H9 (cell line): ENCODE measurements at regions not wholly inside any gene's neighbourhood (a gene's known extent, or its start where the extent isn't known, plus 50 kb on each side); places are given as distances from the start of the nearest gene placed in this dataset.

Experiments
- DNase-seq: peaks from one replicate; pipeline ENCODE4 v3.0.0-alpha.2; 2017
- H2AFZ ChIP-seq: one replicate; pipeline ENCODE4 v1.6.1; 2013; ENCODE audit warnings: mild to moderate bottlenecking, low read length, control low read depth, moderate library complexity
- H2AK5ac ChIP-seq: 2 replicates; pipeline ENCODE4 v1.6.1; 2013; ENCODE audit warnings: low read length, control low read depth, mixed read lengths; ENCODE audit not compliant: insufficient read length
- H2BK120ac ChIP-seq: one replicate; pipeline ENCODE4 v1.6.1; 2013; ENCODE audit warnings: low read depth, mild to moderate bottlenecking, low read length, control low read depth, inconsistent platforms; ENCODE audit not compliant: poor library complexity, severe bottlenecking
- H2BK12ac ChIP-seq: 2 replicates; pipeline ENCODE4 v1.6.1; 2013; ENCODE audit warnings: low read length, control low read depth, mixed read lengths, low read depth; ENCODE audit not compliant: insufficient read length
- H2BK15ac ChIP-seq: 2 replicates; pipeline ENCODE4 v1.6.1; 2013; ENCODE audit warnings: low read depth, low read length, control low read depth
- H2BK20ac ChIP-seq: one replicate; pipeline ENCODE4 v1.6.1; 2013; ENCODE audit warnings: low read depth, mild to moderate bottlenecking, low read length, control low read depth, inconsistent platforms; ENCODE audit not compliant: poor library complexity, severe bottlenecking
- H2BK5ac ChIP-seq: 2 replicates; pipeline ENCODE4 v1.6.1; 2013; ENCODE audit warnings: low read length, control low read depth, mixed read lengths; ENCODE audit not compliant: insufficient read length
- H3K14ac ChIP-seq: 2 replicates; pipeline ENCODE4 v1.6.1; 2013; ENCODE audit warnings: low read length, control low read depth; ENCODE audit not compliant: insufficient read depth
- H3K18ac ChIP-seq: 2 replicates; pipeline ENCODE4 v1.6.1; 2013; ENCODE audit warnings: low read depth, mild to moderate bottlenecking, mixed read lengths, low read length, control low read depth; ENCODE audit not compliant: insufficient read length
- H3K23ac ChIP-seq: 2 replicates; pipeline ENCODE4 v1.6.1; 2013; ENCODE audit warnings: low read length, control low read depth, mixed read lengths, low read depth; ENCODE audit not compliant: insufficient read length
- H3K23me2 ChIP-seq: 2 replicates; pipeline ENCODE4 v1.6.1; 2013; ENCODE audit warnings: low read depth, mild to moderate bottlenecking, mixed read lengths, low read length, control low read depth; ENCODE audit not compliant: insufficient read length, poor library complexity, severe bottlenecking
- H3K27ac ChIP-seq: 2 replicates; pipeline ENCODE4 v1.5.1; 2013; ENCODE audit warnings: low read length, control low read depth, mixed read lengths, low read depth; ENCODE audit not compliant: insufficient read length
- H3K27me3 ChIP-seq: 2 replicates; pipeline ENCODE4 v1.6.1; 2013; ENCODE audit warnings: low read length, control low read depth, inconsistent platforms; ENCODE audit not compliant: insufficient read depth
- H3K4ac ChIP-seq: 2 replicates; pipeline ENCODE4 v1.6.1; 2013; ENCODE audit warnings: low read depth, mild to moderate bottlenecking, control low read depth, inconsistent platforms, low read length, moderate library complexity
- H3K4me1 ChIP-seq: 2 replicates; pipeline ENCODE4 v1.6.1; 2013; ENCODE audit warnings: low read length, control low read depth, inconsistent platforms; ENCODE audit not compliant: insufficient read depth
- H3K4me2 ChIP-seq: 2 replicates; pipeline ENCODE4 v1.6.1; 2013; ENCODE audit warnings: low read length, control low read depth, mixed read lengths; ENCODE audit not compliant: insufficient read length, insufficient read depth
- H3K56ac ChIP-seq: 2 replicates; pipeline ENCODE4 v1.6.1; 2013; ENCODE audit warnings: low read depth, mild to moderate bottlenecking, mixed read lengths, low read length, control low read depth; ENCODE audit not compliant: insufficient read length
- H3K79me1 ChIP-seq: 2 replicates; pipeline ENCODE4 v1.6.1; 2013; ENCODE audit warnings: low read depth, mild to moderate bottlenecking, moderate library complexity, low read length, control low read depth, inconsistent platforms; ENCODE audit not compliant: insufficient read depth, poor library complexity, severe bottlenecking
- H3K79me2 ChIP-seq: 2 replicates; pipeline ENCODE4 v1.6.1; 2013; ENCODE audit warnings: low read length, control low read depth, inconsistent platforms; ENCODE audit not compliant: insufficient read depth
- H3K9ac ChIP-seq: 2 replicates; pipeline ENCODE4 v1.6.1; 2013; ENCODE audit warnings: low read length, control low read depth, mixed read lengths; ENCODE audit not compliant: insufficient read length; ENCODE audit errors: extremely low read depth
- H3K9me3 ChIP-seq: one replicate; pipeline ENCODE4 v1.6.1; 2013; ENCODE audit warnings: low read depth, low read length, inconsistent platforms; ENCODE audit not compliant: control insufficient read depth
- H3T11ph ChIP-seq: one replicate; pipeline ENCODE4 v1.6.1; 2013; ENCODE audit warnings: mild to moderate bottlenecking, low read length, control low read depth, inconsistent platforms
- H4K20me1 ChIP-seq: one replicate; pipeline ENCODE4 v1.6.1; 2013; ENCODE audit not compliant: control insufficient read depth, insufficient read length, insufficient read depth
- H4K5ac ChIP-seq: 2 replicates; pipeline ENCODE4 v1.6.1; 2013; ENCODE audit warnings: low read depth, mild to moderate bottlenecking, mixed read lengths, low read length, control low read depth; ENCODE audit not compliant: insufficient read length
- H4K8ac ChIP-seq: replicated peaks from 2 replicates; pipeline ENCODE4 v1.6.1; 2013; ENCODE audit warnings: low read length, control low read depth, mixed read lengths, low read depth; ENCODE audit not compliant: insufficient read length
- H4K91ac ChIP-seq: 2 replicates; pipeline ENCODE4 v1.6.1; 2013; ENCODE audit warnings: low read depth, mild to moderate bottlenecking, moderate library complexity, mixed read lengths, low read length, control low read depth; ENCODE audit not compliant: insufficient read length
- H3K27ac Mint-ChIP-seq, 3 experiments: 2 replicates in 2 of 3; 3 replicates in 1 of 3; pipeline ENCODE4 v1.8.0; 2020 to 2021; ENCODE audit warnings: mixed read lengths in 3 of 3, mild to moderate bottlenecking in 1 of 3, moderate library complexity in 1 of 3
- H3K27me3 Mint-ChIP-seq: 2 replicates; pipeline ENCODE4 v1.8.0; 2021; ENCODE audit warnings: low read depth, mild to moderate bottlenecking, moderate library complexity, mixed read lengths
- H3K36me3 Mint-ChIP-seq, 3 experiments: 2 replicates in 2 of 3; 3 replicates in 1 of 3; pipeline ENCODE4 v1.8.0; 2020 to 2021; ENCODE audit warnings: low read depth in 3 of 3, mixed read lengths in 3 of 3; ENCODE audit not compliant: insufficient read depth in 1 of 3
- H3K4me1 Mint-ChIP-seq, 2 experiments: 2 replicates each; pipeline ENCODE4 v1.8.0; 2020; ENCODE audit warnings: mixed read lengths in 2 of 2
- H3K4me3 Mint-ChIP-seq, 2 experiments: 2 replicates in 1 of 2; 3 replicates in 1 of 2; pipeline ENCODE4 v1.8.0; 2020 to 2021; ENCODE audit warnings: mild to moderate bottlenecking in 2 of 2, mixed read lengths in 2 of 2, moderate library complexity in 1 of 2
- H3K9me3 Mint-ChIP-seq, 2 experiments: 2 replicates in 1 of 2; 3 replicates in 1 of 2; pipeline ENCODE4 v1.8.0; 2020; ENCODE audit warnings: mild to moderate bottlenecking in 2 of 2, mixed read lengths in 2 of 2, moderate library complexity in 1 of 2
- WGBS: extraction: QIAGEN DNeasy Blood & Tissue Kit; methylation state at CpG from one replicate; pipeline ENCODE4 v1.1.7; 2013; ENCODE audit warnings: missing lambda C conversion rate, low lambda C conversion rate, mixed read lengths; ENCODE audit not compliant: insufficient read length; ENCODE audit errors: extremely low coverage; 5-methylcytosine and 5-hydroxymethylcytosine counted together
- TF ChIP-seq, protein P1 (sequence below): fragments of 200-600 bp; sonication (generic); conservative IDR thresholded peaks from 3 replicates; pipeline ENCODE4 v1.8.0; 2021; ENCODE audit warnings: antibody characterized with exemption, mild to moderate bottlenecking

DNA sequence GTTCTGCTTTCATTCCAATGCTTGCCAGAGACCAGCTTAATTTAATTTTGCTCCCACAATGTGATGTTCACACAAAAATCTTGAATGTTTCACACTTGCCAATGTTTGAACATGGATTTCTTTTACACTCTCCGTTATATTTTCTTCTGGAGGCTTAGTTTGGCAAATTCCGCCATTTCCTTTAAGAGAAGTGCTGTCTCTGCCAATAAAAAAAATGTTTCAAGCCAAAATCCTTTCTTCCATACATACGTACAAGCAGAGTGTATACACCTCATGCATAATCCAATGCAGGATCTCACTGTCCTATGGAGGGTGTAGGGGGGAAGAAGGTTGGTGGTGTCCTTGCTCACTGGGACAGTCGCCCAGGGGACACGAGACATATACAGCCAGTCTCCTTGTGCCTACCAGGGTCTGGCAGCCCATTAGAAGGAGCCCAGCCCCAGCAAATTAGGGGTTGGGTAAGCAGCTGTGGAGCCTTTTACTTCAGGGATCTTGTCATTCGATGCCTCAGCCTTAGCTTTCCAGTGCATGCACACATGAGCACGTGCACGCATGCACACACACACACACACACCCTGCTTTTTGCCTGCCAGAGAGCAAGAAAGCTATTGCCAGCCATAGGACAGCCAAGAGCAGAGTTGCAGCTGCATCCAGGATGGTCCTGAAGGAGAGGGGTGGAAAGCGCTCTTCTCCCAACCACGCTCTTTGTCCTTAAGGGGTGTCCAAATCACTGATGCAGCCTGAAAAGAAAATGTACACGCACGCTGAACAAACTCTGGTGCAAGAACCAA, 208.3 kb downstream of the FOXO1 start:
- Mint-ChIP-seq H3K4me3 (no peak overlapping the region), H3K27me3 (no peaks in the 10 kb centered on the region), H3K9me3 (no peaks in the 10 kb centered on the region; a peak in 1 of 5 replicates), H3K4me1 (peaks cover 0 to 4% of the 10 kb centered on the region in 2 experiments), H3K27ac (peak overlapping the region in 1 of 3 experiments; percentile 11; a peak in 1 of 7 replicates), H3K36me3 (no peaks in the 10 kb centered on the region)
- H3K18ac ChIP-seq, result no peak overlapping the region
- no peaks in the 10 kb centered on the region for H3K27me3 ChIP-seq
- H3K4me2 ChIP-seq, result no peak overlapping the region
- no peaks in the 10 kb centered on the region for H4K20me1 ChIP-seq
- H2BK12ac ChIP-seq, result no peak overlapping the region
- no peak overlapping the region for H4K5ac ChIP-seq
- H3K9ac ChIP-seq, result no peak overlapping the region
- WGBS, result no CpG with 5 or more reads among the region's 12 CpGs
- TF ChIP-seq, protein P1, sequence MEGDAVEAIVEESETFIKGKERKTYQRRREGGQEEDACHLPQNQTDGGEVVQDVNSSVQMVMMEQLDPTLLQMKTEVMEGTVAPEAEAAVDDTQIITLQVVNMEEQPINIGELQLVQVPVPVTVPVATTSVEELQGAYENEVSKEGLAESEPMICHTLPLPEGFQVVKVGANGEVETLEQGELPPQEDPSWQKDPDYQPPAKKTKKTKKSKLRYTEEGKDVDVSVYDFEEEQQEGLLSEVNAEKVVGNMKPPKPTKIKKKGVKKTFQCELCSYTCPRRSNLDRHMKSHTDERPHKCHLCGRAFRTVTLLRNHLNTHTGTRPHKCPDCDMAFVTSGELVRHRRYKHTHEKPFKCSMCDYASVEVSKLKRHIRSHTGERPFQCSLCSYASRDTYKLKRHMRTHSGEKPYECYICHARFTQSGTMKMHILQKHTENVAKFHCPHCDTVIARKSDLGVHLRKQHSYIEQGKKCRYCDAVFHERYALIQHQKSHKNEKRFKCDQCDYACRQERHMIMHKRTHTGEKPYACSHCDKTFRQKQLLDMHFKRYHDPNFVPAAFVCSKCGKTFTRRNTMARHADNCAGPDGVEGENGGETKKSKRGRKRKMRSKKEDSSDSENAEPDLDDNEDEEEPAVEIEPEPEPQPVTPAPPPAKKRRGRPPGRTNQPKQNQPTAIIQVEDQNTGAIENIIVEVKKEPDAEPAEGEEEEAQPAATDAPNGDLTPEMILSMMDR, result no peak
- DNase-seq, result no peak
- H2BK5ac ChIP-seq, result no peak overlapping the region
- no peak overlapping the region for H2BK15ac ChIP-seq
- no peak overlapping the region for H2BK20ac ChIP-seq
- no peak overlapping the region for H2AFZ ChIP-seq
- H3K79me2 ChIP-seq, result no peaks in the 10 kb centered on the region
- H3T11ph ChIP-seq, result no peak overlapping the region
- no peak overlapping the region for H3K14ac ChIP-seq
- H3K56ac ChIP-seq, result no peak overlapping the region
- no peak overlapping the region for H3K4ac ChIP-seq
- H2AK5ac ChIP-seq, result no peak overlapping the region
- no peaks in the 10 kb centered on the region for H3K9me3 ChIP-seq
- no peak overlapping the region for H3K27ac ChIP-seq
- H3K23ac ChIP-seq, result no peak overlapping the region
- no peaks in the 10 kb centered on the region for H3K23me2 ChIP-seq
- H3K79me1 ChIP-seq, result no peaks in the 10 kb centered on the region
- no peak overlapping the region for H4K8ac ChIP-seq
- H4K91ac ChIP-seq, result no peak overlapping the region
- H3K4me1 ChIP-seq, result no peaks in the 10 kb centered on the region
- no peak overlapping the region for H2BK120ac ChIP-seq
